NT2/D1 (cell line): ENCODE measurements at regions not wholly inside any gene's neighbourhood (a gene's known extent, or its start where the extent isn't known, plus 50 kb on each side); places are given as distances from the start of the nearest gene placed in this dataset.

Source experiments
- SUZ12 ChIP-seq: IDR thresholded peaks from 2 replicates; pipeline ENCODE4 v1.6.1; 2011; ENCODE audit not compliant: insufficient read length, insufficient read depth; ENCODE audit errors: extremely low read depth
- ZNF274 ChIP-seq: IDR thresholded peaks from 2 replicates; pipeline ENCODE4 v1.6.1; 2011; ENCODE audit warnings: mild to moderate bottlenecking, low read depth, low read length

DNA sequence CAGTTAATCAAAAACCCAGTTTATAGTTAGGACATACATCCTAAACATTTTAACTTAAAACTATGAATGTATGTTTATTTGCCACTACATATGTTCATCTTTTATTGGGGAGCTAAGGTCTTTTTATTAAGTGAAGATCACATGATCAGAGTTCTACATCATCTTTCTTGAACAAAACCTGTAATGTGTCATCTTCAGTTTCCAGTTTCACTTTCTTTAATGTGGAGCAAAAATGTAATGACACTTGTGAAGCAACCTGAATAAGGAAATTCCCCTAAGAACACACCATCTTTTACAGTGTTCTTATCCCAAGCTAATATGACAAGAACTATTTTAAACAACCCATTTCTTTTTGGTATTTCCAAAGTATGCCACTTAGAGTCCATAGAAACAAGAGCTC, 166.7 kb upstream of the BET1 start:
- TF ChIP-seq ZNF274 (no peak), SUZ12 (no peak)
